Epithelial cell of esophagus (primary cell): ENCODE measurements at regions not wholly inside any gene's neighbourhood (a gene's known extent, or its start where the extent isn't known, plus 50 kb on each side); places are given as distances from the start of the nearest gene placed in this dataset.
"Not testable (repeated sequence)": the region's sequence is repeated elsewhere in the genome, so short reads cannot be mapped to it uniquely, and the experiment has no call there.

ENCODE experiments used
- DNase-seq: peaks from one replicate; pipeline ENCODE4 v3.0.0; 2010; ENCODE audit warnings: low read depth
- H3K4me3 ChIP-seq: 2 replicates; pipeline ENCODE4 v1.5.1; 2011; ENCODE audit warnings: mild to moderate bottlenecking, low read length, control low read depth
- CTCF ChIP-seq: IDR thresholded peaks from 2 replicates; pipeline ENCODE4 v1.5.1; 2011; ENCODE audit warnings: low read depth, mild to moderate bottlenecking, low read length, control low read depth, inconsistent platforms; ENCODE audit not compliant: insufficient read depth; ENCODE audit errors: missing control alignments

- not testable (repeated sequence) for DNase-seq, H3K4me3 ChIP-seq
Observed at GRCh38 chr1:143796369-143796768, 175.4 kb downstream of the FAM72C start.

- H3K4me3 ChIP-seq, DNase-seq: not testable (repeated sequence)
Observed at GRCh38 chr1:143792047-143792937, 179.5 kb downstream of the FAM72C start.

GRCh38 chr1:143786381-143786780 is 185.4 kb downstream of the FAM72C start:
- not testable (repeated sequence) for DNase-seq, H3K4me3 ChIP-seq

- DNase-seq, H3K4me3 ChIP-seq: not testable (repeated sequence)
Observed at GRCh38 chr1:143785883-143786282, 185.9 kb downstream of the FAM72C start.

- H3K4me3 ChIP-seq, DNase-seq: not testable (repeated sequence)
Observed at GRCh38 chr1:143784239-143784882, 187.4 kb downstream of the FAM72C start.

- H3K4me3 ChIP-seq, DNase-seq: not testable (repeated sequence)
Observed at GRCh38 chr1:143778178-143778577, 193.6 kb downstream of the FAM72C start.

- not testable (repeated sequence) for H3K4me3 ChIP-seq, DNase-seq
Observed at GRCh38 chr1:143764831-143765230, 207.0 kb downstream of the FAM72C start.

- not testable (repeated sequence) for DNase-seq, H3K4me3 ChIP-seq
Observed at GRCh38 chr1:143760366-143760765, 211.4 kb downstream of the FAM72C start.

- DNase-seq = peak; percentile 11
- not testable (repeated sequence) for H3K4me3 ChIP-seq
Observed at GRCh38 chr1:143755961-143756360, 215.8 kb downstream of the FAM72C start.

- TF ChIP-seq CTCF = no peak
Observed at GRCh38 chr1:143748906-143749305, 222.9 kb downstream of the FAM72C start.

GRCh38 chr1:143736562-143736961 is 235.2 kb downstream of the FAM72C start:
- H3K4me3 ChIP-seq = peak overlapping the region; percentile 25
- TF ChIP-seq CTCF = no peak
- DNase-seq = no peak

More at GRCh38 chr1:143748906-143749305, 222.9 kb downstream of the FAM72C start:
- no peak for DNase-seq
- no peak overlapping the region for H3K4me3 ChIP-seq

- peak; percentile 64 for DNase-seq
- no peak for TF ChIP-seq CTCF
- H3K4me3 ChIP-seq = peak overlapping the region; percentile 25
Observed at GRCh38 chr1:143735764-143736461, 235.9 kb downstream of the FAM72C start.

- not testable (repeated sequence) for DNase-seq, H3K4me3 ChIP-seq
Observed at GRCh38 chr1:143734261-143734660, 237.5 kb downstream of the FAM72C start.

- DNase-seq, H3K4me3 ChIP-seq: not testable (repeated sequence)
Observed at GRCh38 chr1:143730890-143731289, 240.9 kb downstream of the FAM72C start.

GRCh38 chr1:143729449-143730111 is 242.2 kb downstream of the FAM72C start:
- not testable (repeated sequence) for DNase-seq, H3K4me3 ChIP-seq
